ENCODE measurements at regions not wholly inside any gene's neighbourhood (a gene's known extent, or its start where the extent isn't known, plus 50 kb on each side); places are given as distances from the start of the nearest gene placed in this dataset.
A peak's percentile ranks its signal among the peaks of the same experiment; 100 is the strongest.

DNA sequence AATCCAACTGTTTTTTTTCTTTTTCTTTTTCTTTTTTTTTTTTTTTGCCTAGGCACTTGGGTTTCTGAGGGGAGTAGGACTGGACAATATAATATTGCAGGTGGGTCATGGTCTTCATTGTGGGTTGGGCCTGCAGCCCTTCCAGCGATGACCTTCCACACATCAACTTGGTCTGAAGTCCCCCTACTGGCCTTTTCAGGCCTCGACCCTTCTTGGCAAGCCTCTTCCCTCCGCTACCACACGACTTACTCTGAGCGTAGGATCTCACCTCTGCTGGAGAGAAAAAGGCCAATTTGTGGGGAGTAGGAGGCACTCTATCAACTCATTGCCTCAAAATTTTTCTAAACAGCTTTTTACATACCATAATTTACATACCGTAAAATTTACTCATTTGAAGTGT lies 51.1 kb upstream of the GRIK3 start:
- POLR2A ChIA-PET, result no interaction called here
- Histone ChIP-seq H3K9me3 (no peaks in the 10 kb centered on the region), H3K27me3 (ENCODE audit: insufficient read depth) (no peaks in the 10 kb centered on the region), H3K9me2 (no peaks in the 10 kb centered on the region), H3K4me3 (ENCODE audit: low read depth in 2 of 2, low read length in 1 of 2) (no peak overlapping the region), H3K36me3 (replicated peaks in 1 of 2; ENCODE audit: control insufficient read depth in 1 of 2, insufficient read depth in 2 of 2, low read length in 1 of 2) (no peaks in the 10 kb centered on the region), H3K4me2 (no peak overlapping the region), H3K79me2 (ENCODE audit: insufficient read depth) (no peaks in the 10 kb centered on the region), H3F3A (replicated peaks; ENCODE audit: insufficient read depth) (no peaks in the 10 kb centered on the region), H3K27ac (ENCODE audit: low read depth in 2 of 2, low read length in 1 of 2) (no peak overlapping the region), H3K4me1 (ENCODE audit: control insufficient read depth in 1 of 2, insufficient read depth in 2 of 2, low read depth in 1 of 2, low read length in 1 of 2) (no peaks in the 10 kb centered on the region), H2AFZ (ENCODE audit: low read depth) (no peak overlapping the region), H4K20me1 (ENCODE audit: insufficient read depth) (no peaks in the 10 kb centered on the region), H3K9ac (no peak overlapping the region)
- no peak for TF ChIP-seq RXRA (IDR thresholded peaks at IDR 0.05; ENCODE audit: borderline replicate concordance, low read depth)
- peak; percentile 37 for TF ChIP-seq RAD21 (IDR thresholded peaks at IDR 0.05; ENCODE audit: low read length)
- CTCF ChIA-PET, result no interaction called here
- WGBS (ENCODE audit: low lambda C conversion rate), result 43% methylated on average over 6 of the region's 6 CpGs
- DNase-seq, result peak; percentile 38

DNA sequence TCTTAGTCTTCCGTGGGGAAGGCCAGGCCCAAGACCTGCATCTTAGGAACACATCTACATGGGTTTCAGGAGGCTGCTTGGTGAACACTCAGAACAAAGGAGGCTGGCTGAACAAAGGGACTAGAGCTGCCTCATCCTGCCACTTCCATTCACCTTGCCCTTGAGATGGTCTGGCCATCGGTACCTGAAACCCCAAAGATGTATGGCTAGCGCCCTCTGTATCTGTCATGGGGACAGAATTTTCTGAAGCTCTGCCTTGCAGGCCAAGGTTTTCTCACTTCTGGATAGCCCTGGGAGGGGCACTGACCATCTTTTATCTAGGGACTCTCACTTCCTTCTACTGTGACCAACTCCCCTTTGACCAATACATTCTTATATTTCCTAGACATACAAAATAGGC lies 55.4 kb upstream of the GRIK3 start:
- no peaks in the 10 kb centered on the region for H4K20me1 ChIP-seq (ENCODE audit: insufficient read depth)
- H3K9me2 ChIP-seq, result no peaks in the 10 kb centered on the region
- H3F3A ChIP-seq (replicated peaks; ENCODE audit: insufficient read depth), result no peaks in the 10 kb centered on the region
- H2AFZ ChIP-seq (ENCODE audit: low read depth), result no peak overlapping the region
- DNase-seq, result no peak
- H3K79me2 ChIP-seq (ENCODE audit: insufficient read depth), result no peaks in the 10 kb centered on the region
- no peaks in the 10 kb centered on the region for H3K4me1 ChIP-seq (ENCODE audit: control insufficient read depth in 1 of 2, insufficient read depth in 2 of 2, low read depth in 1 of 2, low read length in 1 of 2)
- ChIA-PET POLR2A (no interaction called here), CTCF (interaction anchor here (0.9 kb wide), 1 partner anchor 514 kb away, joined by 3 read pairs; no protein-coding TSS in a partner anchor)
- no peaks in the 10 kb centered on the region for H3K9me3 ChIP-seq
- no peak overlapping the region for H3K4me3 ChIP-seq (ENCODE audit: low read depth in 2 of 2, low read length in 1 of 2)
- 5% methylated on average over 3 of the region's 3 CpGs for WGBS (ENCODE audit: low lambda C conversion rate)
- no peak overlapping the region for H3K27ac ChIP-seq (ENCODE audit: low read depth in 2 of 2, low read length in 1 of 2)
- no peak for TF ChIP-seq RXRA (IDR thresholded peaks at IDR 0.05; ENCODE audit: borderline replicate concordance, low read depth)
- no peak for TF ChIP-seq FOXJ3 (CRISPR knock-in tag; IDR thresholded peaks at IDR 0.05)
- TF ChIP-seq, protein P1, sequence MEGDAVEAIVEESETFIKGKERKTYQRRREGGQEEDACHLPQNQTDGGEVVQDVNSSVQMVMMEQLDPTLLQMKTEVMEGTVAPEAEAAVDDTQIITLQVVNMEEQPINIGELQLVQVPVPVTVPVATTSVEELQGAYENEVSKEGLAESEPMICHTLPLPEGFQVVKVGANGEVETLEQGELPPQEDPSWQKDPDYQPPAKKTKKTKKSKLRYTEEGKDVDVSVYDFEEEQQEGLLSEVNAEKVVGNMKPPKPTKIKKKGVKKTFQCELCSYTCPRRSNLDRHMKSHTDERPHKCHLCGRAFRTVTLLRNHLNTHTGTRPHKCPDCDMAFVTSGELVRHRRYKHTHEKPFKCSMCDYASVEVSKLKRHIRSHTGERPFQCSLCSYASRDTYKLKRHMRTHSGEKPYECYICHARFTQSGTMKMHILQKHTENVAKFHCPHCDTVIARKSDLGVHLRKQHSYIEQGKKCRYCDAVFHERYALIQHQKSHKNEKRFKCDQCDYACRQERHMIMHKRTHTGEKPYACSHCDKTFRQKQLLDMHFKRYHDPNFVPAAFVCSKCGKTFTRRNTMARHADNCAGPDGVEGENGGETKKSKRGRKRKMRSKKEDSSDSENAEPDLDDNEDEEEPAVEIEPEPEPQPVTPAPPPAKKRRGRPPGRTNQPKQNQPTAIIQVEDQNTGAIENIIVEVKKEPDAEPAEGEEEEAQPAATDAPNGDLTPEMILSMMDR (IDR thresholded peaks at IDR 0.05), result no peak
- TF ChIP-seq RFX5 (IDR thresholded peaks at IDR 0.05; ENCODE audit: low read length), result no peak
- no peak for TF ChIP-seq FOSL2 (IDR thresholded peaks at IDR 0.05; ENCODE audit: borderline replicate concordance, low read depth)
- no peaks in the 10 kb centered on the region for H3K36me3 ChIP-seq (replicated peaks in 1 of 2; ENCODE audit: control insufficient read depth in 1 of 2, insufficient read depth in 2 of 2, low read length in 1 of 2)
- H3K4me2 ChIP-seq, result no peak overlapping the region
- H3K27me3 ChIP-seq (ENCODE audit: insufficient read depth), result no peaks in the 10 kb centered on the region
- H3K9ac ChIP-seq, result no peak overlapping the region

DNA sequence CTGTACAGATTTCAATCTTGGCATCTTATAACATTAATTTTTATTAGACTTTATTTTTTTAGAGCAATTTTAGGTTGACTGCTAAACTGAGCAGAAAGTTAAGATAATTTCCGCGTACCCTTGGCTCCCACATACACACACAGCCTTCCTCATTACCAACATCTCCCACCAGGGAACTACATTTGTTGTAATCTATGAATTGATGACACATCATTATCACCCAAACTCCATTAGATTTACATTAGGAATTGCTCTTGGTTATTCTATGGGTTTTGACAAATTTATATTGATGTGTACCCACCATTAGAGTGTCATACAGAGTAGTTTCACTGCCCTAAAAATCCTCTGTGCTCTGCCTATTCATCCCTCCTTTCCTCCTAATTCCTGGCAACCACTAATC lies 56.4 kb upstream of the GRIK3 start:
- POLR2A ChIA-PET, result no interaction called here
- TF ChIP-seq RAD21 (IDR thresholded peaks at IDR 0.05; ENCODE audit: low read length) (no peak), USF2 (IDR thresholded peaks at IDR 0.05; ENCODE audit: borderline replicate concordance, low read depth, low read length) (no peak), REST (IDR thresholded peaks at IDR 0.05; ENCODE audit: low read depth, low read length) (no peak), POLR2AphosphoS5 (IDR thresholded peaks at IDR 0.05; ENCODE audit: low read depth, low read length) (no peak), TCF12 (IDR thresholded peaks at IDR 0.05) (no peak), GABPA (IDR thresholded peaks at IDR 0.05; ENCODE audit: low read depth) (no peak), RFX5 (IDR thresholded peaks at IDR 0.05; ENCODE audit: low read length) (no peak), EP300 (IDR thresholded peaks at IDR 0.05; ENCODE audit: borderline replicate concordance in 1 of 2, low read depth in 1 of 2, low read length in 1 of 2) (no peak), MXI1 (IDR thresholded peaks at IDR 0.05; ENCODE audit: low read depth, low read length) (no peak)
- Histone ChIP-seq H3K4me2 (no peak overlapping the region), H2AFZ (ENCODE audit: low read depth) (no peak overlapping the region), H3K36me3 (replicated peaks in 1 of 2; ENCODE audit: control insufficient read depth in 1 of 2, insufficient read depth in 2 of 2, low read length in 1 of 2) (no peaks in the 10 kb centered on the region), H3K9me3 (no peaks in the 10 kb centered on the region), H4K20me1 (ENCODE audit: insufficient read depth) (no peaks in the 10 kb centered on the region), H3K4me1 (ENCODE audit: control insufficient read depth in 1 of 2, insufficient read depth in 2 of 2, low read depth in 1 of 2, low read length in 1 of 2) (no peaks in the 10 kb centered on the region), H3K27ac (ENCODE audit: low read depth in 2 of 2, low read length in 1 of 2) (no peak overlapping the region), H3K4me3 (ENCODE audit: low read depth in 2 of 2, low read length in 1 of 2) (no peak overlapping the region), H3K9me2 (no peaks in the 10 kb centered on the region), H3K27me3 (ENCODE audit: insufficient read depth) (no peaks in the 10 kb centered on the region), H3F3A (replicated peaks; ENCODE audit: insufficient read depth) (no peaks in the 10 kb centered on the region), H3K9ac (no peak overlapping the region), H3K79me2 (ENCODE audit: insufficient read depth) (no peaks in the 10 kb centered on the region)
- DNase-seq, result no peak
- WGBS (ENCODE audit: low lambda C conversion rate), result 59% methylated on average over 2 of the region's 2 CpGs
- CTCF ChIA-PET, result interaction anchor here (0.9 kb wide), 1 partner anchor 515 kb away, joined by 3 read pairs; no protein-coding TSS in a partner anchor

Measured in SK-N-SH (cell line).